HG03460 (cell line): ENCODE measurements at regions not wholly inside any gene's neighbourhood (a gene's known extent, or its start where the extent isn't known, plus 50 kb on each side); places are given as distances from the start of the nearest gene placed in this dataset.

Experiments
- ATAC-seq: cut with Tn5 transposase; IDR thresholded peaks from one replicate; pipeline ENCODE4 v1.9.1; 2021; ENCODE audit not compliant: unreplicated experiment

DNA sequence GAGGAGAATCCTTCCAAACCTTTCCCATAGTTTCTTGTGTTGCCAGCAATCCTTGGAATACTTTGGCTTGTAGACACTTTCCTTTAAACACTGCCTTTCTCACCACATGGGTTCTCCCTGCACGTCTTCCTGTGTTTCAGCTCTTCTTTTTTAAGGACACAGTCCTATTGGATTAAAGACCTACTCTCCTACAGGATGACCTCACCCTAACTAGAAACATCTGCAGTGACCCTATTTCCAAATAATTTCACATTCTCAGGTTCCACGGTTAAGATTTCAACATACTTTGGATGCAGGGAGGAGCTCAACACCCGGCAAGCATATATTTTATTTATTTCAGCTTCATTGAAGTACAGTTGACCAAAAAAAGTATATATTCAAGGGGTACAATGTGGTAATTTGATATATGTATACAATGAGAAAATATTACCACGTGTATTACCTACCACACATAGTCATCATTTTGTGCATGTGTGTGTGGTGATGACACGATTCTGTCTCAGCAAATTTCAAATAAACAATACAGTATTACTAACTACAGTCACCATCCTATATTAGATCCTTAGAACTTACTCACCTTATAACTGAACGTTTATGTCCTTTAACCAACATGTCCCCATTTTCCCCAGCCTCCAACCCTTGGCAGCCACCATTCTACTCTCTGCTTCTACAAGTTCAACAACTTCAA lies 745.0 kb downstream of the CBLN2 start:
- no peak for ATAC-seq

DNA sequence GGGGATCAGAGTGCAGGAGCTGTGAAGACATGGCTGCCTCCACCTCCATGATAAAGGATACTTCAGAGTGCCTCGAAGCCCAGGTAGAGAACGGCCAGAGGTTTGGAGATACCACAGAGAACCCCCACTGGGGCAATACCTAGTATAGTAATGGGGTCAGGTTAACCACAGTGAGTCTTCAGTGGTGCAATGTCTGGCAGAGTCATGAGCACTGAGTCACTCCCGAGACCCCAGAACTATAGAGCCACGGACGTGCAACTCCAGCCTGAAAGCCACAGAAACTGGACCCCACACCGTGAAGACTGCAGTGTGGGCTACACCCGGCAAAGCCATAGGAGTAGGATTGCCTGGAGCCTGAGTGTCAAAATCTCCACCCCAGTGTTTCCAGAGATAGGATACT lies 746.6 kb downstream of the CBLN2 start:
- no peak for ATAC-seq

DNA sequence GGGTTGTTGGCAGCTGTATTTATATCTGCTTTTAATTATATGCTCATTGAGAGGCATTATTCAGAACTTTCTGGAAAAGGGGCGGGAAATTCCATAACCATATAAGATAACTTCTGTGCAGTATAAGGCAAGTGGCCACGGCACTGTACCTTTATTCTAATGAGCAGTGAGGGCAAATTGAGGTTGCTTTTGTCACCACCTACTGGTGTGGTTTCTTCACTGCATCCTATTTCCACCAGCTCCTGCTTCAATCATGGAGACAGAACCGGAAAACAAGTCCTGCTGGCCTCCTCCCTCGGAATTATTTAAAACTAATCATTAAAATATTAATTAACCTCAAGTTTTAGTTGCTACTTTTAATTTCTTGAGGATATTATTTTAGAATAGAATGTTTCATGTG lies 759.4 kb downstream of the CBLN2 start:
- no peak for ATAC-seq

- ATAC-seq, result no peak
Observed at GRCh38 chr18:71760541-71760940, 783.6 kb downstream of the CBLN2 start.

- no peak for ATAC-seq
Observed at GRCh38 chr18:71754246-71754645, 789.9 kb downstream of the CBLN2 start.

- ATAC-seq, result no peak
Observed at GRCh38 chr18:71743634-71744033, 800.5 kb downstream of the CBLN2 start.

GRCh38 chr18:71729611-71730010 lies 814.5 kb downstream of the CBLN2 start:
- no peak for ATAC-seq

DNA sequence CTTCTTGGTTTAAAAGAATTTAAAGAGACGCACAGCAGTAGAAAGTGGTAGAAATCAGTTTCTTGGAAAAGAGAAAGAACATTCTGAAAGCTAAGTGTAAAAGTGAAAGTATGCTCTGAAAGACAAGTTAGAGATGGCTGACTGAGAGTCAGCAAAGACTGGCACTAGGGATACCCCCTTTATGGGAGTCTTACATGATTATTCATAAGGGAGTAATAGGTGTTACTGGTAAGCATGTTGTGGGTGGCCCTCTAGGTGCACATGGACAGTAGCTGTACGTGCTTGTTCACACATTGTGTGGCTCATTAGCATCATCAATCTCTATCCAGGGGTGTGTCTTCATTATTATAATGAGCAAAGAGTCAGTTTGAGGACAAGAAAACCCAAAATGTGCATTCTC lies 816.2 kb downstream of the CBLN2 start:
- no peak for ATAC-seq

DNA sequence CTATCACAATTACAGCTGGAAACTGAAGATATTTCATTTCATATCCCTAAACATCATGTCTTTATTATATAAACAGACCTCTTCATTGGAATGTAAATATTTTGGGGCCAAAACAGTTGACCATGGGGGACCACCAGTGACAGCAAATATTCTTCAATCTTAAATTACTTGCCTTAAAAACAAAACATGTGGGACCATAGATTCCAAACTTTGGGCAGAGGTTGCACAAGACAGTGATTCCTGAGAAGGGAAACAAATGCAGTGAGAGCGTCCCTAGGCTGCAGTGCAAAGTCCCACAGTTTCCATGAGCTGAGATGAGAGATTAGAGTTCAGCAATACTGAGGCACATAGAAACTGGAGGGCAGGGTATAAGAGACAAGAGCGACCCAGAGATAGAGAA lies 818.9 kb downstream of the CBLN2 start:
- no peak for ATAC-seq

DNA sequence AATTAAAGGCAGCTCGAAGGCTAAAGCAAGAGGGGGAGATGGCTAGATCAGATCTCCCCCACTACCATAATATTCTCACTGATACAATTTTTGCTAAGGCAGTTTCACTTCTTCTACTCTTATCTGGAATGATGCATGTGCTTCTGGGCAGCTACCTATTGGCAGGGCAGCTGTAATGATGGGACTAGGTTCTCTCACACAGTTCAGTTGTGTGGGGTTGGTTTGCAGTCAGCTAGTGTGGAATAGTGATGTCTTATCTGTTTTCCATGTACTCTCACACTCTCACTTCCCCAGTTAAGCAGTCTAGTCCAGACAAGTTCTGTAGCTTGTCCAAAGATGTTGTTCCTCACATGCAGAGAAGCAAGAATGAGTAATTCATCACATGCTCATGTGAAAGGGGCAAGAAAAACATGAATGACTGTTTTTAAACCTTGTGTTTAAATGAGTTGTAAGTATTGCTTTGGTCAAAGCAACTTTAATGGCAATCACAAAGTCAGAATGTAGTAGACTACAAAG lies 836.1 kb downstream of the CBLN2 start:
- no peak for ATAC-seq

GRCh38 chr18:71707400-71707799 lies 836.7 kb downstream of the CBLN2 start:
- ATAC-seq, result no peak

- ATAC-seq, result no peak
Observed at GRCh38 chr18:71689416-71690160, 854.6 kb downstream of the CBLN2 start.

GRCh38 chr18:71682591-71682990 lies 861.6 kb downstream of the CBLN2 start:
- no peak for ATAC-seq

DNA sequence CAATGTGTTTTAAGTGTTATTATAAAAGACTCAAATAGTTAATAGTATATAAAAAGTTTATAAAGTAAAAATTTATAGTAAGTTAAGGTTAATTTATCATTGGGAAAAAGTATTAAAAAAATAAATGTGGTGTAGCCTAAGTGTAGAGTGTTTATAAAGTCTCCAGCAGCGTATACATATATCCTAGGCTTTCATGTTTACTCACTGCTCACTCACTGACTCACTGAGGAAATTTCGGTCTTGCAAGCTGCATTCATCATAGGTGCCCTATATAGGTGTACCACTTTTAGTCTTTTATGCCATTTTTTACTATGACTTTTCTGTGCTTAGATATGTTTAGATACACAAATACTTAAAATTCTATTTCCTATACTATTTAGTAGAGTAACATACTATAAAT lies 866.0 kb downstream of the CBLN2 start:
- no peak for ATAC-seq

- no peak for ATAC-seq
Observed at GRCh38 chr18:71673954-71674353, 870.2 kb downstream of the CBLN2 start.

- no peak for ATAC-seq
Observed at GRCh38 chr18:71673498-71673897, 870.6 kb downstream of the CBLN2 start.

DNA sequence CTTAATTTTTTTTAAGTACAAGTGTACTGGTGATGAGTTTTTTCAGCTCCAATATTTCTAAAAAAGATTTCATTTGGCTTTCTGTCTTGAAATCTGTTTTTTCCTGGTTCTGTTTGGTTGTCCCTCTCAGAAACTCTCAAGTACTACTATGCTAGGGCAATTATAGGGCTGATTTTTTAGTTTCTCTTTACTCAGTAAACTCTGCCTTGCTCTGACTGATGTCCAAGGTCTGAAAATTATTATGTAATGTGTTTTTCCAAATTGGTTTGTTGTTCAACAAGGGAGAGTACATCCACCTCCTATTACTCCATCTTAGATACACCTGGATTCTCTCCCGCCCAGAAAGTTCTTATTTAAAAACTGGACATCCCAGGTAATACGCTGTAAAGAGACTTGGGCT lies 877.7 kb downstream of the CBLN2 start:
- ATAC-seq, result no peak

GRCh38 chr18:71665131-71665530 lies 879.0 kb downstream of the CBLN2 start:
- ATAC-seq, result no peak

- no peak for ATAC-seq
Observed at GRCh38 chr18:71643822-71644221, 900.3 kb downstream of the CBLN2 start.

- no peak for ATAC-seq
Observed at GRCh38 chr18:71630696-71631095, 913.4 kb downstream of the CBLN2 start.

DNA sequence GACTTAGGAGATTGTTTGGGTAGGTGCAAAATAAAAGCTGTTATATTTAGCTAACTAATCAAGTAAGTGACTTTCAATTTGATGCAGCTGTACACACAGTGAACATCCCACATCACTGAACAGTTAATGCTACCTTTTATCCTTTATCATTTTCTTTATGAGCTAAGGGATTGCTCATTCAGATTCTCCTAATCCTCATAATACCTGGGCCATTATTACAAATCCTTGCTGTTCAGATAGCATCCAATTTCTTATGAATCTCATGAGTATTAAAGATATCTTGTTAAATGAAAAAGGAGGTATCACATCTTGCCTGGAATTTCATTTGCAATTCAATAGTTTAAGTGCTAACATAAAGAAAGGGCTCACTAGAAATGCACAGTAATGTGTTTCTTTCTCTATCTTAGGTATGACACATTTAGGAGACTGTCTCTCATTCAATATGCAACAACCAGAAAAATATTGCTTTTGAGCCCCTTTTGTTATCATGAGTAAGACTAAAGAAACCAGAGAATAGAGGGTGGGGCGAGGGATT lies 918.5 kb downstream of the CBLN2 start:
- ATAC-seq, result no peak

DNA sequence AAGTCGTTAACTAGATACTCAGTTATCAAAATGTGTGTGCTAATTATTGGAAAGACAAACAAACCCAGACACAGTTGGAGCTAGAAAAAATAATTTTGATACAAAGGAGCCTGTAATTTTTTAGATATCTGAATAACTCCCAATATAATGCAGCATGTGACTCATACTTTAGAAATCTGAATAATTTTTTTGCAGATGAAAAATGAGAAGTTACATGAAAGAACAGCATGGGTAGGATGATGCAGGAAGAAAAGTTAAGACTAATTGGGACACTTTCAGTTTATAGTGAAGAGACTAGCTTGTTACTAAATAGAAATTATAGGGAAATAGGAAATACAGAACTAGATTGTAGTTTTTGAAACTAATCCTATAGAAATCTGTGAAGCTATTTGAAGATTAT lies 945.8 kb downstream of the CBLN2 start:
- no peak for ATAC-seq
